ENCODE measurements at regions not wholly inside any gene's neighbourhood (a gene's known extent, or its start where the extent isn't known, plus 50 kb on each side); places are given as distances from the start of the nearest gene placed in this dataset.
"Not testable (repeated sequence)": the region's sequence is repeated elsewhere in the genome, so short reads cannot be mapped to it uniquely, and the experiment has no call there.

DNA sequence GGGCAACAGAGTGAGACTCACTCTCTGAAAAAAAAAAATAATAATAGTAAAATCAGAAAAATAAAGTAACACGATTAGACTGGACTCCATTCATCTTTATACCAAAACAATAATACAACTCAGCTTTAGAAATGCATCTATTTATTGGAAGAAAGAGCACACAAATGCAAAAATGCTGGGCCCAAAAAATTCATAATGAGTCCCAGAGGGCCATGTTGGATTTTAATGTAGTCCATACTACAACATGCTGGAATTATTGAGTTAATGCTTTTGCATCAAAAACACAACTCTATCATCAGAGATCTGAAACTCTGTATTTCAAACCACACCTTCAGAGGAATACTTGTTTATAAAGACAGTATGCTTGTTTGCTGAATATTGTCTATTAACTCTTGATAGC is 1614.7 kb downstream of the STIM2 start:
- Histone ChIP-seq H3K9me3 (ENCODE audit: control insufficient read depth in 5 of 5, low read length in 5 of 5) (no peaks in the 10 kb centered on the region), H3K4me3 (ENCODE audit: low read depth in 1 of 5, low read length in 5 of 5) (no peak overlapping the region), H3K9ac (ENCODE audit: low read length in 5 of 5) (no peak overlapping the region), H3K4me1 (ENCODE audit: control insufficient read depth in 5 of 5, insufficient read depth in 5 of 5, low read length in 5 of 5) (no peaks in the 10 kb centered on the region), H3K27ac (ENCODE audit: low read depth, low read length) (no peak overlapping the region), H3K36me3 (ENCODE audit: control insufficient read depth in 5 of 5, insufficient read depth in 5 of 5, low read length in 5 of 5) (no peaks in the 10 kb centered on the region), H3K27me3 (ENCODE audit: control insufficient read depth in 5 of 5, insufficient read depth in 4 of 5, low read length in 5 of 5) (no peaks in the 10 kb centered on the region)

DNA sequence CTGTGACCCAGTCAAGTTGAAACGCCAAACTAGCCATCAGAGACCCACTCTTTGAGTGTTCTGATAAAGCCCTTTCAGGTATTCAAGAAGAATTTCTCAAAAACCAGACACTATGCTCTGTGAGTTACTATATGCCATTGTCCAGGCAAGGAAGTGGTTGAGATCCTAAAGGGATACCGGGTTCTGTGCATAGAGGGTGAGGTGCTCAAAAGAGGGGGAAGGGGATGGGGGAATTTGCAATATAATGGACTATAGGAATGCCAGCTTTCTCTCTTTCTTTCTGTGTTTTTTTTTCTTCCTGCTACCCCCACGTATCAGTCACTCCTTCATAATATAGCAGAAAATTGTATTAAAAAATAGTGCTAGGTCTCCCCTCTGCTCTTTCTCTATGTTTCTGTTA is 1619.0 kb downstream of the STIM2 start:
- no peak overlapping the region for H3K4me3 ChIP-seq (ENCODE audit: low read depth in 1 of 5, low read length in 5 of 5)
- no peak overlapping the region for H3K9ac ChIP-seq (ENCODE audit: low read length in 5 of 5)
- H3K27me3 ChIP-seq (ENCODE audit: control insufficient read depth in 5 of 5, insufficient read depth in 4 of 5, low read length in 5 of 5) = no peaks in the 10 kb centered on the region
- no peak overlapping the region for H3K27ac ChIP-seq (ENCODE audit: low read depth, low read length)
- no peaks in the 10 kb centered on the region for H3K36me3 ChIP-seq (ENCODE audit: control insufficient read depth in 5 of 5, insufficient read depth in 5 of 5, low read length in 5 of 5)
- H3K9me3 ChIP-seq (ENCODE audit: control insufficient read depth in 5 of 5, low read length in 5 of 5) = no peaks in the 10 kb centered on the region
- no peaks in the 10 kb centered on the region for H3K4me1 ChIP-seq (ENCODE audit: control insufficient read depth in 5 of 5, insufficient read depth in 5 of 5, low read length in 5 of 5)

DNA sequence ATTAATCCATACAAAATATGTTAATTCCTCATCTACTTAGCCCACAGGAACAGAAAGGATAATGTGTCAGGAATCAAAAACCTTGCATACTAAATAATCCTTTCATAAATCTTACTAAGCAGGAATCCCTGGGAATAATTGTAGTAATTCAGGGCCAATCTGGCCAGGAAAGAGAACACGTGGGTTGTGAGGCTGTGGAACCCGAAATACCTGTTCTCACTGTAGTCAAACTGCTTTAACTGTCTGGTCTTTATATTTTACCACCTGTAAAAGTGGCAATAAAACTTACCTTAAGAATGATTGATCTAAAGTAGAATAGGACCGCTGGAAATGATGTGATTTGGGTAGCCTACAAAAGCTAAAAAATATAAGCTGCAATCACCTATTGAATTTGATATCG is 1620.9 kb downstream of the STIM2 start:
- Histone ChIP-seq H3K4me3 (ENCODE audit: low read depth in 1 of 5, low read length in 5 of 5) (no peak overlapping the region), H3K9me3 (ENCODE audit: control insufficient read depth in 5 of 5, low read length in 5 of 5) (no peaks in the 10 kb centered on the region)

DNA sequence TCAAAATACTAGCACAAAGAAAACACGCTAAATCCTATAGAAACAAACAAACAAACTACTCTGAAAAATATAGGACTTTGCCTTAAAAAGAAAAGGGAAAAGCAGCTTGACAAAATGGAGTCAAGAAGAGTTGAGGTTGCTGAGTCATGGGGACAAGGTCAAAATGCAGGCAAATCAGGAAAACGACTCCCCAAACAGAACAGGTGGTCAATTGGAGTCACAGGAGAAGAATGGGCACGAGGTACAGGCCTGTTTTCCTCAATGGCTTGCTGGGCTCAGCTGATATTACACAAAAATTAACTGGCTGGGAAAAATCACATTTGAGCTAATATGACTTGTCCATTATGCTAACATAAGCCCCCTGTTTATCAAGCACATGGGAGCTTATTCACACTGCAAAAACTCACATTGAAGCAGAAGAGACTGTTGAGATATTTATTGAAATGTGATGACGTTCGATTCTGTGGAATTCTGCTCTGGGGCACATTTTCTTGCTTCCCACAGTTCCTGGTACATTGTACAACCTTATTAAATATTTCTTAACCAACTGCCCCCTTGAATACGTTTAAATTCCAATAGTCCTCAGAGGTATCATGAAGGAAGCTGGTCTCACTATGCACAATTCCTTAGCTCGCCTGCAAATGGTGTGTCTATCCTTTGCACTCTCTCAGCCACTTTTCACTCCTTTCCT is 1622.1 kb downstream of the STIM2 start:
- Histone ChIP-seq H3K4me1 (ENCODE audit: control insufficient read depth in 5 of 5, insufficient read depth in 5 of 5, low read length in 5 of 5) (no peaks in the 10 kb centered on the region), H3K27ac (ENCODE audit: low read depth, low read length) (no peak overlapping the region), H3K9me3 (ENCODE audit: control insufficient read depth in 5 of 5, low read length in 5 of 5) (no peaks in the 10 kb centered on the region), H3K36me3 (ENCODE audit: control insufficient read depth in 5 of 5, insufficient read depth in 5 of 5, low read length in 5 of 5) (no peaks in the 10 kb centered on the region), H3K4me3 (ENCODE audit: low read depth in 1 of 5, low read length in 5 of 5) (no peak overlapping the region), H3K9ac (ENCODE audit: low read length in 5 of 5) (no peak overlapping the region), H3K27me3 (ENCODE audit: control insufficient read depth in 5 of 5, insufficient read depth in 4 of 5, low read length in 5 of 5) (no peaks in the 10 kb centered on the region)

More for the DNA sequence above, 1620.9 kb downstream of the STIM2 start:
- Histone ChIP-seq H3K27me3 (ENCODE audit: control insufficient read depth in 5 of 5, insufficient read depth in 4 of 5, low read length in 5 of 5) (no peaks in the 10 kb centered on the region), H3K9ac (ENCODE audit: low read length in 5 of 5) (no peak overlapping the region), H3K36me3 (ENCODE audit: control insufficient read depth in 5 of 5, insufficient read depth in 5 of 5, low read length in 5 of 5) (no peaks in the 10 kb centered on the region), H3K4me1 (ENCODE audit: control insufficient read depth in 5 of 5, insufficient read depth in 5 of 5, low read length in 5 of 5) (no peaks in the 10 kb centered on the region), H3K27ac (ENCODE audit: low read depth, low read length) (no peak overlapping the region)

DNA sequence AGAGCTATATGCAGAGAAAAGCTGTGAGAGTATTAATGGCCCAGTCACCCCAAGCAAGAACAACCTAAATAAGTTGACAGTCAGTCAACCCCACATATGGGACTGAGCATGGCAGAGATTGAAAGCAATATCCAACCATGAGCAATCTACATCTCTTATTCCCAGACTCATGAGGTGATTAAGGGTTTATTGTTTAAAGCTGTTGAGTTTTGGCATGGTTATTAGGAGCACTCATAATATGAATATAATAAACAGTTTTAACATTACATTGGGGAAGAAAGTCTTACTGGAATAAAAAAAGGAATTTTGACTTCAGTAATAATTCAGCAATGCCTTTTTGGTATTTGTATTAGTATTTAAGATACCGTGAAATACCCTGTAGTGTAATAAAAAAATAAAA is 1627.4 kb downstream of the STIM2 start:
- Histone ChIP-seq H3K9me3 (ENCODE audit: control insufficient read depth in 5 of 5, low read length in 5 of 5) (no peaks in the 10 kb centered on the region), H3K27ac (ENCODE audit: low read depth, low read length) (no peak overlapping the region), H3K4me3 (ENCODE audit: low read depth in 1 of 5, low read length in 5 of 5) (no peak overlapping the region), H3K9ac (ENCODE audit: low read length in 5 of 5) (no peak overlapping the region), H3K27me3 (ENCODE audit: control insufficient read depth in 5 of 5, insufficient read depth in 4 of 5, low read length in 5 of 5) (no peaks in the 10 kb centered on the region), H3K4me1 (ENCODE audit: control insufficient read depth in 5 of 5, insufficient read depth in 5 of 5, low read length in 5 of 5) (no peaks in the 10 kb centered on the region), H3K36me3 (ENCODE audit: control insufficient read depth in 5 of 5, insufficient read depth in 5 of 5, low read length in 5 of 5) (no peaks in the 10 kb centered on the region)

DNA sequence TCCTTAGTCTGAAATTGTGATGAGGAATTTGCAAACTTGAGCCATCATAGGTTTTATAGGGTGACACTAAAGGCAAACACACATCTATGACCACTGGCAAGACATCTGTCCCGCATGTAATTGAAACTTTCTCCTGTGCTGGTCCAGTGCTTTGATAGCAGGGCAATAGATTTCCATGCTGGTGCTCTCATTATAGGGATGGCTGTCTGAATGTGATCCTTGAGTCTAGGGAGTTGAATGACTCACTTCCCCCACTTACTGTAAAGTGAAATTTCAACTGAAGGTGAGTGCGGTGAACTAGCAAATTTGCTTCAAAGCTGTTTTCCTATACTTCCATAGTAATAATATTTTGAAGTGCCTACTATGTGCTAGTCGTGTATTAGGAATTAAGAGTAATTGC is 1630.0 kb downstream of the STIM2 start:
- no peaks in the 10 kb centered on the region for H3K27me3 ChIP-seq (ENCODE audit: control insufficient read depth in 5 of 5, insufficient read depth in 4 of 5, low read length in 5 of 5)
- H3K4me3 ChIP-seq (ENCODE audit: low read depth in 1 of 5, low read length in 5 of 5) = no peak overlapping the region
- peaks cover 0 to 3% (median 0%) of the 10 kb centered on the region in 5 donors for H3K9me3 ChIP-seq (ENCODE audit: control insufficient read depth in 5 of 5, low read length in 5 of 5)
- H3K9ac ChIP-seq (ENCODE audit: low read length in 5 of 5) = no peak overlapping the region
- no peaks in the 10 kb centered on the region for H3K4me1 ChIP-seq (ENCODE audit: control insufficient read depth in 5 of 5, insufficient read depth in 5 of 5, low read length in 5 of 5)
- H3K27ac ChIP-seq (ENCODE audit: low read depth, low read length) = no peak overlapping the region
- no peaks in the 10 kb centered on the region for H3K36me3 ChIP-seq (ENCODE audit: control insufficient read depth in 5 of 5, insufficient read depth in 5 of 5, low read length in 5 of 5)

DNA sequence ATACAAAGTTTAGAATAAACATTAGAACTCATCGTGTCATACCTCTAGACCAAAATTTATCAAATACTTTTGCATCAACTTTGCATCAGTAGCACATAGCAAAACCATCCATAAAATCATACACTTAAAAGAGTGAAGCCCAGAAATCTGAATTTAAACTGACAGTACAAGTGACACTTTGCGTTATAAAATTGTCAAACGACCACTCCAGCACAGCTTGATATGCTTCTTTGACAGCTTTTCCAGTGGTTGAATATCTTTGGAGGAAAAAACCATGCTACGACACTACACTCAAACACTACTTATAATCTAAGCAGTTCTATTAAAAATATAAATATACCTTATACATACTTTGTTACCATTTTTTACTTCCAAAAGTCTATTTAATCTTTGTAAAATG is 1644.4 kb downstream of the STIM2 start:
- Histone ChIP-seq H3K9me3 (ENCODE audit: control insufficient read depth in 5 of 5, low read length in 5 of 5) (no peaks in the 10 kb centered on the region), H3K4me3 (ENCODE audit: low read depth in 1 of 5, low read length in 5 of 5) (no peak overlapping the region), H3K27me3 (ENCODE audit: control insufficient read depth in 5 of 5, insufficient read depth in 4 of 5, low read length in 5 of 5) (no peaks in the 10 kb centered on the region), H3K36me3 (ENCODE audit: control insufficient read depth in 5 of 5, insufficient read depth in 5 of 5, low read length in 5 of 5) (no peaks in the 10 kb centered on the region), H3K27ac (ENCODE audit: low read depth, low read length) (no peak overlapping the region), H3K9ac (ENCODE audit: low read length in 5 of 5) (no peak overlapping the region), H3K4me1 (ENCODE audit: control insufficient read depth in 5 of 5, insufficient read depth in 5 of 5, low read length in 5 of 5) (no peaks in the 10 kb centered on the region)

DNA sequence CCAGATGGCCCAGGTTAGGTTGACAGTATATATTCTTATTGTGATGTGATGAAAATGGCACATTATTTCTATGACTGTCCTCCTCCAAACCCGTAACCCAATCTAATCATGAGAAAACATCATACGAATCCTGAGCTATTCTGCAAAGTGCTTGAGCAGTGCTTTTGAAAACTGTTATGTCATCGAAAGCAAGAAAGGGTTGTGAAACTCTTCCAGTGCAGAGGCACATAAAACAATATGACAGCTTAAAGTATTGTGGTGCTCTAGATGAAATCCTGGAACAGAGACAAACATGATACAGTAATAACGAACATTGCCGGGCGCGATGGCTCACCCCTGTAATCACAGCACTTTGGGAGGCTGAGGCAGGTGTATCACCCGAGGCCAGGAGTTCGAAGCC is 1648.0 kb downstream of the STIM2 start:
- no peaks in the 10 kb centered on the region for H3K4me1 ChIP-seq (ENCODE audit: control insufficient read depth in 5 of 5, insufficient read depth in 5 of 5, low read length in 5 of 5)
- H3K9me3 ChIP-seq (ENCODE audit: control insufficient read depth in 5 of 5, low read length in 5 of 5) = no peaks in the 10 kb centered on the region

DNA sequence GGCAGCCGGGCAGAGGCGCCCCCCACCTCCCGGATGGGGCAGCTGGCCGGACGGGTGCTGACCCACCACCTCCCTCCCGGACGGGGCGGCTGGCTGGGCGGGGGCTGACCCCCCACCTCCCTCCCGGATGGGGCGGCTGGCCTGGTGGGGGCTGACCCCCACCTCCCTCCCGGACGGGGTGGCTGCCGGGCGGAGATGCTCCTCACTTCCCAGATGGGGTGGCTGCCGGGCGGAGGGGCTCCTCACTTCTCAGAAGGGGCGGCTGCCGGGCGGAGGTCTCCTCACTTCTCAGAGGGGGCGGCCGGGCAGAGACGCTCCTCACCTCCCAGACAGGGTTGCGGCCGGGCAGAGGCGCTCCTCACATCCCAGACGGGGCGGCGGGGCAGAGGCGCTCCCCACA is 1654.1 kb downstream of the STIM2 start:
- not testable (repeated sequence) for H3K4me3 ChIP-seq (ENCODE audit: low read depth in 1 of 5, low read length in 5 of 5); H3K9me3 ChIP-seq (ENCODE audit: control insufficient read depth in 5 of 5, low read length in 5 of 5); H3K9ac ChIP-seq (ENCODE audit: low read length in 5 of 5); H3K36me3 ChIP-seq (ENCODE audit: control insufficient read depth in 5 of 5, insufficient read depth in 5 of 5, low read length in 5 of 5); H3K27me3 ChIP-seq (ENCODE audit: control insufficient read depth in 5 of 5, insufficient read depth in 4 of 5, low read length in 5 of 5); H3K27ac ChIP-seq (ENCODE audit: low read depth, low read length); H3K4me1 ChIP-seq (ENCODE audit: control insufficient read depth in 5 of 5, insufficient read depth in 5 of 5, low read length in 5 of 5)

More for the DNA sequence above, 1648.0 kb downstream of the STIM2 start:
- H3K27ac ChIP-seq (ENCODE audit: low read depth, low read length) = no peak overlapping the region
- H3K36me3 ChIP-seq (ENCODE audit: control insufficient read depth in 5 of 5, insufficient read depth in 5 of 5, low read length in 5 of 5) = no peaks in the 10 kb centered on the region
- H3K27me3 ChIP-seq (ENCODE audit: control insufficient read depth in 5 of 5, insufficient read depth in 4 of 5, low read length in 5 of 5) = no peaks in the 10 kb centered on the region
- no peak overlapping the region for H3K4me3 ChIP-seq (ENCODE audit: low read depth in 1 of 5, low read length in 5 of 5)
- no peak overlapping the region for H3K9ac ChIP-seq (ENCODE audit: low read length in 5 of 5)

DNA sequence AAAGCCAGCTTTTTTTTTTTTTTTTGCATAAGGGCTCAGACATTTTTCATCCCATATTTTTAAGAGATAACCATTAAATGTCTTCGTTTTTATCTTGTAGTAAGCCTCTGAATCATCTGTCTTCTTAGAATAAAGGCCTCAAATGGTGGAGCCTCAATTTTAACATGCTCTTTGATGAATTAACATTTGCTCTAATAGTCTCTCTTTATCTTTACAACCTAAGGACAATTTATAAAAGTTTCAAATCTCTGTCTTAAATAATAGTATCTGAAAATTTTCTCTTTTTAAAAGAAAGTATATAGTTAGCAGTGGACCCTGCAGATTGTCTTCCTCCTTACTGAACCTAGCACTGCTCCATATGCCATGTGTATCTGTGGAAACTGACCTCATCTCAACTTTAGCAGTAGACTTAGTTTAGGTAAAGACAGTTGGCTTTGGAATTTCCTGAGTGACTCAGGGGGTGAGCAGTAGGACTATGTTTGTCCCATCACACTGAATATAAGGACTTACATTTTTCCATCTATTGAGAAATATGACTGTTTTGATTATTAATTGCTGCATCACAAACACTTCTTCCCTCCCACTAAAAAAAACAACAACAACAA is 1658.0 kb downstream of the STIM2 start:
- Histone ChIP-seq H3K4me3 (ENCODE audit: low read depth in 1 of 5, low read length in 5 of 5) (no peak overlapping the region), H3K27me3 (ENCODE audit: control insufficient read depth in 5 of 5, insufficient read depth in 4 of 5, low read length in 5 of 5) (no peaks in the 10 kb centered on the region)

More for the DNA sequence above, 1658.0 kb downstream of the STIM2 start:
- H3K9me3 ChIP-seq (ENCODE audit: control insufficient read depth in 5 of 5, low read length in 5 of 5) = no peaks in the 10 kb centered on the region
- no peaks in the 10 kb centered on the region for H3K4me1 ChIP-seq (ENCODE audit: control insufficient read depth in 5 of 5, insufficient read depth in 5 of 5, low read length in 5 of 5)
- no peak overlapping the region for H3K27ac ChIP-seq (ENCODE audit: low read depth, low read length)
- no peak overlapping the region for H3K9ac ChIP-seq (ENCODE audit: low read length in 5 of 5)
- no peaks in the 10 kb centered on the region for H3K36me3 ChIP-seq (ENCODE audit: control insufficient read depth in 5 of 5, insufficient read depth in 5 of 5, low read length in 5 of 5)
